Activated CD4-positive, alpha-beta T cell treated with anti-CD3 and anti-CD28 coated beads for 48 hours (primary cell): ENCODE measurements at regions not wholly inside any gene's neighbourhood (a gene's known extent, or its start where the extent isn't known, plus 50 kb on each side); places are given as distances from the start of the nearest gene placed in this dataset.

Experiments used
- DNase-seq: peaks from one replicate; pipeline ENCODE4 v3.0.0-alpha.2; 2020

DNA sequence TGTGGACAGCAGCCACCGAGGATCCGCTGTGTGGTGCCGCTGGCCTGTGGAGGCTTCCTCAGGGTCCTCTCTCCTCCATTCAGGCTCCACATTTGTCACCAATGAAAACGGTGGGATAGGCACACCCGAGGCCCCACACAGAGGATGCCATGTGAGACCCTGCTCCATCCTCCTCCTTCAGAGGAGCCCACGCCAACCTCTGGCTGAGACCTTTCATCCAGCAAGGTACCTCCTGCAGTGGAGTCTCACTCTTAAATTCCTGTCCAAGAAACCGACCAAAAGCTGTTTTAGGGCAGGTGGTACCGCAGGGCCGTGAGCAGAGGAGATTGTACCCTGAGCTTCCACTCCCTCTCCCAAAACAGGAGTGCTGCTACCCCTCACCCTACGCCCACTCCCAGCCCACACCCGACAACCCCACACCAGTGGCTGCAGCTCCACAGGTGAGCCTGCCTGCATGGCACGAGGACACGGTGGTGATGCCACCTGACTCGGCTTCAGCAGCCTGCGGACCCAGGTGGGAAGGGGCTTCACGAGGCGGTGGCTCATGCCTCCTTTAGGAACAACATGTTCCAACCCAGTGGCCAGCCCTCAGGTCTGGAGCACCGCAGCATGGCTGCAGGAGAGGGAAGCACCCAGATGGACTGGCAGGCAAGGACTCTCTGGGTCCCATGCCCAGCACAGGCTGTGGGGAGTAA lies 237.6 kb upstream of the AFDN start:
- no peak for DNase-seq

DNA sequence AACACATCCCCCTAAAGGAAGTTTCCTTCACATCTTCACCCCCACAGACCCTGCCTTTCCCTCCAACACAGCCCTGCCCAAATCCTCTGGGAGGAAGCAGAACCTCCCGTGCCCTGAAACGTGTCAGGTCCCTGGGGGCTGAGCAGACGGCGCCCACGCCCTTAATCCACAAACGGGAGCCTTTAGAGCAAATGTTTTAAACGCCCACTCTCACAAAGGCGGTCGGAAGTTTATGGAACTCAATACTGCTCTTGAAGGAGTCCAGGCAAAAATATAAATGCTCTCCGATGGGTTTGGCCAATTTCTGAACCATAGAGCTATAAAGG lies 237.1 kb upstream of the AFDN start:
- DNase-seq: no peak

DNA sequence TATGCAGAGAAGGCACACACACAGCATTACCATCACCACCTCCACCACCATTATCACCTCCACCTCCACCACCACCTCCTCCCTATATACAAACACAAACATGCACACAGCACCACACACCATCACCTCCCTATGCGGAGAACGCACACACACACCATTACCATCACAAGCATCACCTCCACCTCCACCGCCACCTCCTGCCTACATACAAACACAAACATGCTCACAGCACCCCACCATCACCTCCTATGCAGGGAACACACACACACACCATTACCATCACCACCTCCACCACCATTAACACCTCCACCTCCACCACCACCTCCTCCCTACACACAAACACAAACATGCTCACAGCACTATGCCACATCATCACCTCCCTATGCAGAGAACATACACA lies 236.5 kb upstream of the AFDN start:
- no peak for DNase-seq
